ENCODE measurements at regions not wholly inside any gene's neighbourhood (a gene's known extent, or its start where the extent isn't known, plus 50 kb on each side); places are given as distances from the start of the nearest gene placed in this dataset.

DNA sequence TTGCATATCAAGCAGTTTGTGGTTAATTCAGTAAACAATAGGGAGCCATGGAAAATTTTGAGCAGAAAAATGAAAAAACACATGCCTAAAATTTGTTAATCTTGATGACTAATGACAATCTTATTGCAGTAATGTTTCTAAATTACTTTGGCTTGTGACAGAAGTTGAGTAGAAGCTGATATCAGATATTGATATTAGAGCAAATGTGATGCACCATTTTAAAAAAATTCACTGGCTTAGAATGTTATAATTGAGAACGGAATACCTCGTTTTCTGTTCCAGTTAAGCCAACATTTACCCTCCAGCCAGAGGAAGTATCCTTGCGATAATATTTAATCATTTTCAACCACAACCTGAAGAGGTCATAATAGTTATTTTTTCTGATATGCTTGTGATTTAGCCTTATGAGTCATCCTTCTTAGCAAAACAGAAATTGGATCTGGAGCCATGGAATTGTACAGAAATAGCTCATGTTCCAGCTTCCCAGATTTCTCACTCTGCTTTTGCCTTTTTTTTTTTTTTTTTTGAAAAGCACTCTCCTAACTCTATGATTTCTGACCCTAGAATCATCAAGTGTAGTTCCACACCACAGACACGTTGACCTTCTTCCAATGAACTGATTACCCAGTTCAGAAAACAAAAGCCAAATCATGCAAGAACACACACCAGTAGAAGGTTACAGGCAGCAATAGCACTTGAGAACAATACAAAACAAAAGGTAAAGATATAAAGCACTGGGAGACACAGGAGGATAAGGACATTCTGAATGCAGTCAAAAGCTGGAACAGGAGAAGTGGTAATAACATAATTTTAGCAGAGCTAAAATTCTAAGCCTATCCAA lies 96.8 kb upstream of the PHYHIPL start:
- no peaks in the 10 kb centered on the region for H3K36me3 ChIP-seq (ENCODE audit: insufficient read depth)
- no peak overlapping the region for H3K27ac Mint-ChIP-seq
- H3K9me2 ChIP-seq (ENCODE audit: insufficient read depth), result peaks cover 3% of the 10 kb centered on the region; the same call in 1 of the 2 replicates
- H3K79me2 ChIP-seq (replicated peaks; ENCODE audit: insufficient read depth), result no peaks in the 10 kb centered on the region
- TF ChIP-seq STAT1 (IDR thresholded peaks at IDR 0.05; ENCODE audit: unreplicated experiment) (no peak), JUNB (IDR thresholded peaks at IDR 0.05; ENCODE audit: unreplicated experiment) (no peak), EZH2phosphoT487 (IDR thresholded peaks at IDR 0.05; ENCODE audit: unreplicated experiment) (no peak), ZNF114 (CRISPR knock-in tag; IDR thresholded peaks at IDR 0.05) (no peak), EZH2 (IDR thresholded peaks at IDR 0.05; ENCODE audit: low read depth, unreplicated experiment) (no peak), ZNF331 (CRISPR knock-in tag; IDR thresholded peaks at IDR 0.05; ENCODE audit: low read depth) (no peak), POLR2AphosphoS5 (IDR thresholded peaks at IDR 0.05; ENCODE audit: low read depth) (no peak), CREB1 (CRISPR knock-in tag; IDR thresholded peaks at IDR 0.05; ENCODE audit: low read depth) (no peak), NANOG (IDR thresholded peaks at IDR 0.05; ENCODE audit: borderline replicate concordance) (no peak)
- TF ChIP-seq, protein P1, sequence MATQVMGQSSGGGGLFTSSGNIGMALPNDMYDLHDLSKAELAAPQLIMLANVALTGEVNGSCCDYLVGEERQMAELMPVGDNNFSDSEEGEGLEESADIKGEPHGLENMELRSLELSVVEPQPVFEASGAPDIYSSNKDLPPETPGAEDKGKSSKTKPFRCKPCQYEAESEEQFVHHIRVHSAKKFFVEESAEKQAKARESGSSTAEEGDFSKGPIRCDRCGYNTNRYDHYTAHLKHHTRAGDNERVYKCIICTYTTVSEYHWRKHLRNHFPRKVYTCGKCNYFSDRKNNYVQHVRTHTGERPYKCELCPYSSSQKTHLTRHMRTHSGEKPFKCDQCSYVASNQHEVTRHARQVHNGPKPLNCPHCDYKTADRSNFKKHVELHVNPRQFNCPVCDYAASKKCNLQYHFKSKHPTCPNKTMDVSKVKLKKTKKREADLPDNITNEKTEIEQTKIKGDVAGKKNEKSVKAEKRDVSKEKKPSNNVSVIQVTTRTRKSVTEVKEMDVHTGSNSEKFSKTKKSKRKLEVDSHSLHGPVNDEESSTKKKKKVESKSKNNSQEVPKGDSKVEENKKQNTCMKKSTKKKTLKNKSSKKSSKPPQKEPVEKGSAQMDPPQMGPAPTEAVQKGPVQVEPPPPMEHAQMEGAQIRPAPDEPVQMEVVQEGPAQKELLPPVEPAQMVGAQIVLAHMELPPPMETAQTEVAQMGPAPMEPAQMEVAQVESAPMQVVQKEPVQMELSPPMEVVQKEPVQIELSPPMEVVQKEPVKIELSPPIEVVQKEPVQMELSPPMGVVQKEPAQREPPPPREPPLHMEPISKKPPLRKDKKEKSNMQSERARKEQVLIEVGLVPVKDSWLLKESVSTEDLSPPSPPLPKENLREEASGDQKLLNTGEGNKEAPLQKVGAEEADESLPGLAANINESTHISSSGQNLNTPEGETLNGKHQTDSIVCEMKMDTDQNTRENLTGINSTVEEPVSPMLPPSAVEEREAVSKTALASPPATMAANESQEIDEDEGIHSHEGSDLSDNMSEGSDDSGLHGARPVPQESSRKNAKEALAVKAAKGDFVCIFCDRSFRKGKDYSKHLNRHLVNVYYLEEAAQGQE (IDR thresholded peaks at IDR 0.05; ENCODE audit: unreplicated experiment), result no peak
- TF ChIP-seq, protein P2, sequence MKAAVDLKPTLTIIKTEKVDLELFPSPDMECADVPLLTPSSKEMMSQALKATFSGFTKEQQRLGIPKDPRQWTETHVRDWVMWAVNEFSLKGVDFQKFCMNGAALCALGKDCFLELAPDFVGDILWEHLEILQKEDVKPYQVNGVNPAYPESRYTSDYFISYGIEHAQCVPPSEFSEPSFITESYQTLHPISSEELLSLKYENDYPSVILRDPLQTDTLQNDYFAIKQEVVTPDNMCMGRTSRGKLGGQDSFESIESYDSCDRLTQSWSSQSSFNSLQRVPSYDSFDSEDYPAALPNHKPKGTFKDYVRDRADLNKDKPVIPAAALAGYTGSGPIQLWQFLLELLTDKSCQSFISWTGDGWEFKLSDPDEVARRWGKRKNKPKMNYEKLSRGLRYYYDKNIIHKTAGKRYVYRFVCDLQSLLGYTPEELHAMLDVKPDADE (IDR thresholded peaks at IDR 0.05), result no peak
- TF ChIP-seq, protein P3, sequence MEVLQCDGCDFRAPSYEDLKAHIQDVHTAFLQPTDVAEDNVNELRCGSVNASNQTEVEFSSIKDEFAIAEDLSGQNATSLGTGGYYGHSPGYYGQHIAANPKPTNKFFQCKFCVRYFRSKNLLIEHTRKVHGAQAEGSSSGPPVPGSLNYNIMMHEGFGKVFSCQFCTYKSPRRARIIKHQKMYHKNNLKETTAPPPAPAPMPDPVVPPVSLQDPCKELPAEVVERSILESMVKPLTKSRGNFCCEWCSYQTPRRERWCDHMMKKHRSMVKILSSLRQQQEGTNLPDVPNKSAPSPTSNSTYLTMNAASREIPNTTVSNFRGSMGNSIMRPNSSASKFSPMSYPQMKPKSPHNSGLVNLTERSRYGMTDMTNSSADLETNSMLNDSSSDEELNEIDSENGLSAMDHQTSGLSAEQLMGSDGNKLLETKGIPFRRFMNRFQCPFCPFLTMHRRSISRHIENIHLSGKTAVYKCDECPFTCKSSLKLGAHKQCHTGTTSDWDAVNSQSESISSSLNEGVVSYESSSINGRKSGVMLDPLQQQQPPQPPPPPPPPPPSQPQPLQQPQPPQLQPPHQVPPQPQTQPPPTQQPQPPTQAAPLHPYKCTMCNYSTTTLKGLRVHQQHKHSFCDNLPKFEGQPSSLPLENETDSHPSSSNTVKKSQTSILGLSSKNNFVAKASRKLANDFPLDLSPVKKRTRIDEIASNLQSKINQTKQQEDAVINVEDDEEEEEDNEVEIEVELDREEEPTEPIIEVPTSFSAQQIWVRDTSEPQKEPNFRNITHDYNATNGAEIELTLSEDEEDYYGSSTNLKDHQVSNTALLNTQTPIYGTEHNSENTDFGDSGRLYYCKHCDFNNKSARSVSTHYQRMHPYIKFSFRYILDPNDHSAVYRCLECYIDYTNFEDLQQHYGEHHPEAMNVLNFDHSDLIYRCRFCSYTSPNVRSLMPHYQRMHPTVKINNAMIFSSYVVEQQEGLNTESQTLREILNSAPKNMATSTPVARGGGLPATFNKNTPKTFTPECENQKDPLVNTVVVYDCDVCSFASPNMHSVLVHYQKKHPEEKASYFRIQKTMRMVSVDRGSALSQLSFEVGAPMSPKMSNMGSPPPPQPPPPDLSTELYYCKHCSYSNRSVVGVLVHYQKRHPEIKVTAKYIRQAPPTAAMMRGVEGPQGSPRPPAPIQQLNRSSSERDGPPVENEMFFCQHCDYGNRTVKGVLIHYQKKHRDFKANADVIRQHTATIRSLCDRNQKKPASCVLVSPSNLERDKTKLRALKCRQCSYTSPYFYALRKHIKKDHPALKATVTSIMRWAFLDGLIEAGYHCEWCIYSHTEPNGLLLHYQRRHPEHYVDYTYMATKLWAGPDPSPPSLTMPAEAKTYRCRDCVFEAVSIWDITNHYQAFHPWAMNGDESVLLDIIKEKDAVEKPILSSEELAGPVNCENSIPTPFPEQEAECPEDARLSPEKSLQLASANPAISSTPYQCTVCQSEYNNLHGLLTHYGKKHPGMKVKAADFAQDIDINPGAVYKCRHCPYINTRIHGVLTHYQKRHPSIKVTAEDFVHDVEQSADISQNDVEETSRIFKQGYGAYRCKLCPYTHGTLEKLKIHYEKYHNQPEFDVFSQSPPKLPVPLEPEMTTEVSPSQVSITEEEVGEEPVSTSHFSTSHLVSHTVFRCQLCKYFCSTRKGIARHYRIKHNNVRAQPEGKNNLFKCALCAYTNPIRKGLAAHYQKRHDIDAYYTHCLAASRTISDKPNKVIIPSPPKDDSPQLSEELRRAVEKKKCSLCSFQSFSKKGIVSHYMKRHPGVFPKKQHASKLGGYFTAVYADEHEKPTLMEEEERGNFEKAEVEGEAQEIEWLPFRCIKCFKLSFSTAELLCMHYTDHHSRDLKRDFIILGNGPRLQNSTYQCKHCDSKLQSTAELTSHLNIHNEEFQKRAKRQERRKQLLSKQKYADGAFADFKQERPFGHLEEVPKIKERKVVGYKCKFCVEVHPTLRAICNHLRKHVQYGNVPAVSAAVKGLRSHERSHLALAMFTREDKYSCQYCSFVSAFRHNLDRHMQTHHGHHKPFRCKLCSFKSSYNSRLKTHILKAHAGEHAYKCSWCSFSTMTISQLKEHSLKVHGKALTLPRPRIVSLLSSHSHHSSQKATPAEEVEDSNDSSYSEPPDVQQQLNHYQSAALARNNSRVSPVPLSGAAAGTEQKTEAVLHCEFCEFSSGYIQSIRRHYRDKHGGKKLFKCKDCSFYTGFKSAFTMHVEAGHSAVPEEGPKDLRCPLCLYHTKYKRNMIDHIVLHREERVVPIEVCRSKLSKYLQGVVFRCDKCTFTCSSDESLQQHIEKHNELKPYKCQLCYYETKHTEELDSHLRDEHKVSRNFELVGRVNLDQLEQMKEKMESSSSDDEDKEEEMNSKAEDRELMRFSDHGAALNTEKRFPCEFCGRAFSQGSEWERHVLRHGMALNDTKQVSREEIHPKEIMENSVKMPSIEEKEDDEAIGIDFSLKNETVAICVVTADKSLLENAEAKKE (CRISPR knock-in tag; IDR thresholded peaks at IDR 0.05), result no peak
- TF ChIP-seq, protein P4, sequence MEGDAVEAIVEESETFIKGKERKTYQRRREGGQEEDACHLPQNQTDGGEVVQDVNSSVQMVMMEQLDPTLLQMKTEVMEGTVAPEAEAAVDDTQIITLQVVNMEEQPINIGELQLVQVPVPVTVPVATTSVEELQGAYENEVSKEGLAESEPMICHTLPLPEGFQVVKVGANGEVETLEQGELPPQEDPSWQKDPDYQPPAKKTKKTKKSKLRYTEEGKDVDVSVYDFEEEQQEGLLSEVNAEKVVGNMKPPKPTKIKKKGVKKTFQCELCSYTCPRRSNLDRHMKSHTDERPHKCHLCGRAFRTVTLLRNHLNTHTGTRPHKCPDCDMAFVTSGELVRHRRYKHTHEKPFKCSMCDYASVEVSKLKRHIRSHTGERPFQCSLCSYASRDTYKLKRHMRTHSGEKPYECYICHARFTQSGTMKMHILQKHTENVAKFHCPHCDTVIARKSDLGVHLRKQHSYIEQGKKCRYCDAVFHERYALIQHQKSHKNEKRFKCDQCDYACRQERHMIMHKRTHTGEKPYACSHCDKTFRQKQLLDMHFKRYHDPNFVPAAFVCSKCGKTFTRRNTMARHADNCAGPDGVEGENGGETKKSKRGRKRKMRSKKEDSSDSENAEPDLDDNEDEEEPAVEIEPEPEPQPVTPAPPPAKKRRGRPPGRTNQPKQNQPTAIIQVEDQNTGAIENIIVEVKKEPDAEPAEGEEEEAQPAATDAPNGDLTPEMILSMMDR (conservative IDR thresholded peaks at IDR 0.05; ENCODE audit: low read depth in 2 of 2), result no peak
- no peaks in the 10 kb centered on the region for H3F3A ChIP-seq (replicated peaks; ENCODE audit: low read depth)
- no peaks in the 10 kb centered on the region for H3K27me3 ChIP-seq (ENCODE audit: insufficient read depth)
- DNase-seq (ENCODE audit: low spot score) (no peak), ATAC-seq (no peak)
- H3K4me2 ChIP-seq, result no peak overlapping the region
- no peaks in the 10 kb centered on the region for H3K4me1 ChIP-seq (ENCODE audit: insufficient read depth)
- no peak overlapping the region for H3K4me3 ChIP-seq
- no peaks in the 10 kb centered on the region for H3K27me3 Mint-ChIP-seq (ENCODE audit: insufficient read depth, low read depth, poor library complexity)
- H4K20me1 ChIP-seq (replicated peaks; ENCODE audit: insufficient read depth), result no peaks in the 10 kb centered on the region
- no peak overlapping the region for H2AFZ ChIP-seq
- no peak overlapping the region for H3K4me3 Mint-ChIP-seq
- peaks cover 2% of the 10 kb centered on the region; the same call in 1 of the 3 replicates for H3K4me1 Mint-ChIP-seq
- H3K36me3 Mint-ChIP-seq (ENCODE audit: low read depth), result no peaks in the 10 kb centered on the region
- no peaks in the 10 kb centered on the region for H3K9me3 Mint-ChIP-seq
- H3K27ac ChIP-seq (ENCODE audit: low read depth), result no peak overlapping the region

Measured in GM23338 (cell line).